T-helper 2 cell treated with Interferon-gamma antibody and Interleukin-4, amounts not matched to agents 100 ng/mL and 5 ng/mL, for 36 hours (primary cell): ENCODE measurements at regions not wholly inside any gene's neighbourhood (a gene's known extent, or its start where the extent isn't known, plus 50 kb on each side); places are given as distances from the start of the nearest gene placed in this dataset.

ENCODE experiments used
- intact Hi-C: fragments of 100-400 bp; cut with micrococcal nuclease; formaldehyde crosslinking; loops from one replicate; pipeline ENCODE4 v1.15.1; 2023

DNA sequence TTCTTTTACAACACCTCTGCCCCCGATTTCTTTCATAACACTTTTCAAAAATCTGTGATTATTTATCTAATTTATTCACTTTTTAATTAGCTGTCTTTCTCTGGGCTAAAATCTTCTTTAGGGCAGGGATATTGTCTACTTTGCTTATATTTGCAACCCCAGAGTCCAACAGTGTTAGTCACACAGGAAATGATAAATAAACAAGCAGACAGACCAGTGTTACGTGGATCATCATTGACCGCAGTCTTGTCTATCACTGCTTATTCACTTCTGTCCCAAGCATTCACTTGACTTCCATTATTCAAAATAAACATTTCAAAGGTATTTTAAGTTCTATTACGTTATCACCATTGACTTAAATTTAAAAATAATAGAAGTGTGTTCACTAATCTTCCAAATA is 237.6 kb upstream of the UBE2E3 start:
- intact Hi-C loops: no loop called here

DNA sequence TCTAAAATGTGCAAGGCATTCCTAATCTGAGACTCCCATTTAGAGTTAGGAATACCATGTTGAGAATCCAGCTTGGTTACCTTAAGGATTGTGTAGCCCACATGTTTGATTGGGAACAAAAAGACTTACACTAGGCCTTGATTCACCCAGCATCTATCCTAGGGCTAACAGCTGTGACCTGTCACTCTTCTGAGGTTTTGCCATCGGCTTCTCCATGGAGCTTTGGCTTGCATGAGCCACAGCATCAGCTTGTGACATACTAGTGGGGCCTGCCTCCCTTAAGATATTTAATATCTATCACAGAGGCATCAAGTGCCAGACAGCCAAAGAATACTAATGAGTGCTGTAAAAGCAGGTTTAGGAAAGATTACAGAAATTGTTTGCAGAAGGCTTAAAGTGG is 241.3 kb upstream of the UBE2E3 start:
- intact Hi-C loops: no loop called here

DNA sequence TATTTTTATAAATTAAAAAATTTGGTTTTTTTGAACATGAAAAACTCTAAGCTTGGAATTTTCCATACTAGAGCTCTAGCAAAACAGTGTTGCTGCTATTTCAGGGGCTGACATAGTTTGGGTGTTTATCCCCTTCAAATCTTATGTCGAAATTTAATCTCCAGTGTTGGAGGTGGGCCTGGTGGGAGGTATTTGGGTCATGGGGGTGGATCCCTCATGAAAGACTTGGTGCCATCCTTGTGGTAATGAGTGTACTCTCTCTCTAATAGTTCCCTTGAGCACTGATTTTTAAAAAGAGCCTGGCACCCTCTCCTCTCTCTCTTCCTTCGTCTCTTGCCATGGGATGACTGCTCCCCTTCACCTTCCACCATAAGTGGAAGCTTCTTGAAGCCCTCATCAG is 244.6 kb upstream of the UBE2E3 start:
- intact Hi-C loops: no loop called here

- intact Hi-C loops: no loop called here
These were observed 246.0 kb upstream of the UBE2E3 start for GRCh38 chr2:180734382-180734781.

DNA sequence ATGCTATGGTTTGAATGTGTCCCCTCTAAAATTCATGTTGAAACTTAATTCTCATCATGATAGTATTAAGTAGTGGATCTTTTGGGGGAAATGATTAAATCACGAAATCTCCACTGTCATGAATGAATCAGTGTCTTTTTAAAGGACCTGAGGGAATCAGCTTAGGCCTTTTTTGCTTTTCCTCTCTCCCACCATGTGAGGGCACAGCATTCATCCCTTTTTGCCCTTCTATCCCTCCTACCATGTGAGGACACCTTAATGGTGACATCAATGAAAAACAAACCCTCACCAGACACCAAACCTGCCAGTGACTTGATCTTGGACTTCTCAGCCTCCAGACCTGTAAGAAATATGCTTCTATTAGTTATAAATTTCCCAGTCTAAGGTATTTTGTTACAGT is 247.1 kb upstream of the UBE2E3 start:
- intact Hi-C loops: no loop called here

DNA sequence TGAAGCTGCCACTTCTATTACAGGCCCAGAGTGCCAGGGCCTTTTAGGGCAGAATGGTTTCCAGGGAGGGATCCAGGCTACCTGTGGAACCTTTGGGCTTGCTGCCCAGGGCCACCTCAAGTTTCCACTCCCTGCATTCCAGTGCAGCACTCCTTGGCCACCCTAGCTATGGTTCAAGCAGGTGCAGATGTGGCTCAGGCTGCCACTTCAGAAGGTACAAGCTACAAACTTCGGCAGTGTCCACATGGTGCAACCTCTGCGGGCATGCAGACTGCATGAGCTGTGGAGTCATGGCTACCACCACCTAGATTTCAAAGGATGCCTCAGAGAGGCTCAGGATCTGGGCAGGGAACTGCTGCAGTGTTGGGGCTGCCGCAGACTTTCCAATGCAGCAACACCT is 248.1 kb upstream of the UBE2E3 start:
- intact Hi-C loops: no loop called here

DNA sequence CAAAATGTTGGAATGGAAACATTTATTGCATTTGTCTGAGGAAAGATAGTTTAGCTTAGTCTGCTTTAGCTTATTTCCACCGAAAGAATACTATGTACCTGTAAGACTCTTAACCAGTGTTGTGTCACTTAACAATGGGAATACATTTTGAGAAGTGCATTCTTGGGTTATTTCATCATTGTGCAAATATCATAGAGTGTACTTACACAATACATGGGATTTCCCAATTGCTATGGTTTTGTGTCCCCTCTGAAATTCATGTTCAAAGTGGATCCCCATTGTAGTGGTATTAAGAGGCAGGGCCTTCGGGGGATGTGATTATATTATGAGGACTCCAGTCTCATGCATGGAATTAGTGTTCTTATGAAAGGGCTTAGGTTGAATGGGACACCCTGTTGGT is 249.4 kb upstream of the UBE2E3 start:
- intact Hi-C loops: no loop called here

GRCh38 chr2:180728928-180729559 is 251.4 kb upstream of the UBE2E3 start:
- intact Hi-C loops: no loop called here

DNA sequence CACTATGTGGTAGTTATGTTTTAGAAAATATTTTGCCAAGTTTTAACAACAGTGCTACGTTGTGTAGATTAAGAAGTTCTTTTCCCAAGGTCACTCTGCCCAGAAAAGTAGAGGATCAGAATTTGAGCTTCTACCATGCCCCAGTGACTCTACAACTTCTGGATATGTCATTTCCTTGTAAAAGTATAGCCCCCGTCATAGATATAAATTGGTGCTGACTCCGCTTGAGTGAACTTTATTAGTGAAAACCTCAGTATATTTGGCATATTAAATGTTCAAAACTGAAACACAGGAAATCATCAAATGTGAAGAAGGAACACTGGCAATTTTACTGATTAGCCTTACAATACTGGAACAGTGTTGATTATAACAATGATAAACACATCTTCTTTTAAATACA is 256.7 kb upstream of the UBE2E3 start:
- intact Hi-C loops: no loop called here

DNA sequence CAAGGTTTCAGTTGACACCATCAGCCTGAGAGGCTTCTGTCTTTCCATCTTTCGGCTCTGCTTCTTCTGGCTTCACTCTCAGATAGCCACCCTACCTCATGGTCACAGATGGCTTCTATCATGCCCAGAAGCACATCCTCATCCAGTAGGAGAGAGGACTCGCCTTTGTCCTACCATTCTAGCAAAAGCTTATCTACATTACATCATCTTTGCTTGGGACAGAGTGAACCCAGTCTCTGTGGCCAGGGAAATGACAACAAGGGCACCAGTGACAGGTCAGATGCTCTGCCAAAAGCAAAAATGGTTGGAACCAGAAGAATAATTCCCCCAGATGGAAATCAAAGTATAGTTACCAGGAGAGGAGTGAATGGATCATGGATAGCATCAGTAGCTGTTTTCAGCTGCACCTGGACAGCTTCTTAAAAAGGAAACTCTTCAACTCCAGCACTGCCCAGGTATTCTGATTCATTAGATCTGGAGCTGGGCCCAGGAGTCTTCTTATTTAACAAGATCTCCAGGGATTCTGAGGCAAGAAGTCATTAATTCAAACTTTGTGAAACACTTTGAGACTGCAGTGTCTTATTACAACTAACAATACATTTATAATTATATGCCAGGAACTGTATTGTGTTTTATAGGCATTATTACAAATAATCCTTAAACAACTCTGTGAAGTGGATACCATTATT is 257.7 kb upstream of the UBE2E3 start:
- intact Hi-C loops: no loop called here

DNA sequence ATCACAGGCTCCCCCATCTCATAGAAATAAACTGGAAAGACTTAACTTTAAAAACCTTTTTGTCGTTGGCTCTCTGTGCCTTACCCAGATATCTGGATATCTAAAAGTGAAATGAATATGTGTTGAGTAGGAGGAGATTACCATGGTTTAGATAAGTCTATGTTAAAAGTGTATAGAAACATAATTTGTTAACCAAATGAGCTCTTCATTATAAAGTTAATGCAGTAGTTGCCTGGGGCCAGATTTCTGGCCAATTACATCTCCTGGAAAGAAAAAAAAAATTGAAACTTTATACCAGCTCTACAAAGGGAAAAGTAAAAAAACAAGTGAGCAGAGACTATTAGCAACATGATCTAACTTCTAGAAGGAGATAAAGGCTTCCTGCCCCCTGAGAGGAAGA is 259.6 kb upstream of the UBE2E3 start:
- intact Hi-C loops: no loop called here

GRCh38 chr2:180717588-180717987 is 262.8 kb upstream of the UBE2E3 start:
- intact Hi-C loops: no loop called here

GRCh38 chr2:180716186-180717180 is 263.9 kb upstream of the UBE2E3 start:
- intact Hi-C loops: no loop called here

- intact Hi-C loops: no loop called here
These were observed 265.4 kb upstream of the UBE2E3 start for GRCh38 chr2:180715044-180715443.

GRCh38 chr2:180709392-180710145 is 270.8 kb upstream of the UBE2E3 start:
- intact Hi-C loops: loop anchor here (10.0 kb wide), 1 partner anchor 585 kb away; no protein-coding TSS in a partner anchor

DNA sequence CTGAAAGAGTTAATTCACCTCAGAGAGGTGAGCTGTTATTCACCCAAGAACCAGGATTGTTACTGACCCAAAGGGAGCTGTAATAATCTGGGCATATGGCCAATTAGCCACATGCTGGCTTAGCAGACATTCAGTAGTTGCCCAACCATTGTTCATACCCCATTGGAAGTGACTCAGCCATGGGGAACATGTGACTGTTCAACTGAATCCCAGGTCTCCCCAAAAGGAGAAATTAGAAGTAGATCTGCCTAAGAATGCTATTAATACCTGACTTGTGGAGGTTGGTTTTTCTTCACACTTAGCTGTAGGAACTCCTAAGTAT is 272.6 kb upstream of the UBE2E3 start:
- intact Hi-C loops: loop anchor here (10.0 kb wide), 1 partner anchor 583 kb away; no protein-coding TSS in a partner anchor

- intact Hi-C loops: loop anchor here (10.0 kb wide), 1 partner anchor 583 kb away; no protein-coding TSS in a partner anchor
These were observed 273.1 kb upstream of the UBE2E3 start for GRCh38 chr2:180707175-180707883.

- intact Hi-C loops: loop anchor here (10.0 kb wide), 1 partner anchor 582 kb away; no protein-coding TSS in a partner anchor
These were observed 273.7 kb upstream of the UBE2E3 start for GRCh38 chr2:180706694-180707093.

GRCh38 chr2:180705551-180705950 is 274.9 kb upstream of the UBE2E3 start:
- intact Hi-C loops: loop anchor here (10.0 kb wide), 1 partner anchor 581 kb away; no protein-coding TSS in a partner anchor

- intact Hi-C loops: loop anchor here (10.0 kb wide), 1 partner anchor 580 kb away; no protein-coding TSS in a partner anchor
These were observed 275.3 kb upstream of the UBE2E3 start for GRCh38 chr2:180705122-180705521.
